ENCODE measurements at regions not wholly inside any gene's neighbourhood (a gene's known extent, or its start where the extent isn't known, plus 50 kb on each side); places are given as distances from the start of the nearest gene placed in this dataset.

DNA sequence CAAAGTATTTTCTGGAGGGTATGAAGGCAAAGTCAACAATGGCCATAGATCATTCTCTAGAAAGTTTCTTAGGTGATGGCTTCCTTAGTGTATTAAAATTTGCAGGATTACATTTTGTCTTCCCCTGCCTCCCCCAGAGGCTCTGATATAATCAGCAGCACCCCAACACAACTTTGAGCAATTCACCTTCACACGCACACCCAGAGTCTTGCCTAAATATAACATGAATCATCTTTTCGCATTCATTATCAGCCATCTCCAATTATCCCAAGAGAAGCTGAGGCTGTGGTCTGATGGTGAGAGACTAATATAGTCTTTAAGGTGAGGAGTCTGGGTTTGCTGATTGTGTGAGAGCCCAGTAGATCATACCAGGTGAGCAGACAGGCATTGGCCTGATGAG, 343.0 kb downstream of the RRAGC start:
- no peaks in the 10 kb centered on the region for H3K36me3 ChIP-seq (replicated peaks in 1 of 2)
- peaks cover 1% of the 10 kb centered on the region for H3K27me3 ChIP-seq
- no peak overlapping the region for H3K27ac ChIP-seq
- intact Hi-C loops (cut with DNase I): no loop called here
- H3K4me1 ChIP-seq (replicated peaks in 1 of 2): no peaks in the 10 kb centered on the region
- no peak for DNase-seq
- TF ChIP-seq, protein P1, sequence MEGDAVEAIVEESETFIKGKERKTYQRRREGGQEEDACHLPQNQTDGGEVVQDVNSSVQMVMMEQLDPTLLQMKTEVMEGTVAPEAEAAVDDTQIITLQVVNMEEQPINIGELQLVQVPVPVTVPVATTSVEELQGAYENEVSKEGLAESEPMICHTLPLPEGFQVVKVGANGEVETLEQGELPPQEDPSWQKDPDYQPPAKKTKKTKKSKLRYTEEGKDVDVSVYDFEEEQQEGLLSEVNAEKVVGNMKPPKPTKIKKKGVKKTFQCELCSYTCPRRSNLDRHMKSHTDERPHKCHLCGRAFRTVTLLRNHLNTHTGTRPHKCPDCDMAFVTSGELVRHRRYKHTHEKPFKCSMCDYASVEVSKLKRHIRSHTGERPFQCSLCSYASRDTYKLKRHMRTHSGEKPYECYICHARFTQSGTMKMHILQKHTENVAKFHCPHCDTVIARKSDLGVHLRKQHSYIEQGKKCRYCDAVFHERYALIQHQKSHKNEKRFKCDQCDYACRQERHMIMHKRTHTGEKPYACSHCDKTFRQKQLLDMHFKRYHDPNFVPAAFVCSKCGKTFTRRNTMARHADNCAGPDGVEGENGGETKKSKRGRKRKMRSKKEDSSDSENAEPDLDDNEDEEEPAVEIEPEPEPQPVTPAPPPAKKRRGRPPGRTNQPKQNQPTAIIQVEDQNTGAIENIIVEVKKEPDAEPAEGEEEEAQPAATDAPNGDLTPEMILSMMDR (IDR thresholded peaks at IDR 0.05): no peak
- TF ChIP-seq POLR2A (IDR thresholded peaks at IDR 0.05): no peak
- H3K4me3 ChIP-seq: no peak overlapping the region
- no peaks in the 10 kb centered on the region for H3K9me3 ChIP-seq (replicated peaks in 1 of 3)
- 76 to 96% (median 89%) methylated on average over 2 of the region's 2 CpGs for WGBS, 4 donors

DNA sequence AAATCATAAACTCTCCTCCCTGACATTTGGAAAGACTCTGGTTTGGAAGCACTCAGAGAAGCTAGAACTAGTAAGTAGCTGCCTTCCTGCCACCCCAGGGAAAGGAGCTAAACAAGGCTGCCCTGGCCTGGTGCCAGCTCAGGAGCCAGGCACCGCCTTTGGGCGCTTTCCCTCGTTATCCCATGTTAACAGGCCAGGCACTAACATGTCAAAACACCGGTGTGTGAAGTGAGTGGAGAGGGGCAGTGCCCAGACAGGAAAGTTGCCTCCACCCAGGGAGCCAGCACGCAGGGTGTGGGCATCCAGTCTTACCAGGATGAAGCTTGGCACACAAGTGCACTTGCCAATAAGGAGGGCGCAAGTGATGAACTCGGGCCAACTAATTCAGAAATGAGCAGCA, 346.8 kb downstream of the RRAGC start:
- no peaks in the 10 kb centered on the region for H3K36me3 ChIP-seq (replicated peaks in 1 of 2)

DNA sequence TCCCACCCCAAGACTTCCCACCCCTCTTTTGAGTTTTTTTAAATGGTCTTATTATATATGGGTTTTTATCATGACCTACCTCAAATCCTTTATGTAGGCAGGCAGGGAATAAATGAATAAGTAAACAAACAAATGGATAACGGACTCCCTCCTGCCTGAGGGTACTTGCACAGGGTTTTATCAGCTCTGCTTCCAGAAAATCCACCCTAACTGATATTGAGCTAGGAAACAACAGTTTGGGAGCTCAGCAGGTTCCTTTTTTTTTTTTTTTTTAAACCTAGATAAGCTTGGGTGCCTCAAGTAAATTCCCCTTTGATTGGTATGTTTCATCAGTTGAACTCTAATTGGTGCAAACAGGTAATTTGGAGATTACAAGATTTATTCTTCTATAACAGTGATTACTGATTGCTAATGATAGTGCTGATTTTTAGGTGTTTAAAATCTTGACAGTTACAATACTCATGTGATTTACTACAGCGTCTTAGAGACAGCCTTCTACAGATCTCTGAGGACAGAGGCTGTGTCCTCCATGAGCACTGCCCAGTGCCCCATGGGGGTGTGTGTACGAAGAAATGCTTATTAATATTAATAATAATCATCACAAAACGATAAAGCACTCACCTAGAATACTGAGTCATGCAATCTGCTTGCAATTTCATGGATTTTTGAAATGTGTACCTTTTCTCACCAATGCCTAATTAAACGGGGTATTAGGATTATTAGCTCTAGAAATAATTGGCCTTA, 347.4 kb downstream of the RRAGC start:
- peaks cover 11% of the 10 kb centered on the region for H3K27me3 ChIP-seq
- 61 to 70% (median 64%) methylated on average over 5 of the region's 5 CpGs for WGBS, 4 donors
- TF ChIP-seq, protein P1 (IDR thresholded peaks at IDR 0.05): no peak
- TF ChIP-seq POLR2A (IDR thresholded peaks at IDR 0.05): no peak
- no peak for DNase-seq
- no peak overlapping the region for H3K4me3 ChIP-seq
- H3K9me3 ChIP-seq (replicated peaks in 1 of 3): no peaks in the 10 kb centered on the region
- no peaks in the 10 kb centered on the region for H3K36me3 ChIP-seq (replicated peaks in 1 of 2)
- intact Hi-C loops (cut with DNase I): no loop called here
- H3K27ac ChIP-seq: no peak overlapping the region
- no peaks in the 10 kb centered on the region for H3K4me1 ChIP-seq (replicated peaks in 1 of 2)

More for the DNA sequence above, 346.8 kb downstream of the RRAGC start:
- Histone ChIP-seq H3K9me3 (replicated peaks in 1 of 3) (no peaks in the 10 kb centered on the region), H3K4me1 (replicated peaks in 1 of 2) (no peaks in the 10 kb centered on the region), H3K27ac (no peak overlapping the region), H3K27me3 (peaks cover 8% of the 10 kb centered on the region), H3K4me3 (no peak overlapping the region)
- TF ChIP-seq, protein P1 (IDR thresholded peaks at IDR 0.05): no peak
- TF ChIP-seq POLR2A (IDR thresholded peaks at IDR 0.05): no peak
- WGBS, 4 donors: 74 to 76% (median 74%) methylated on average over 7 of the region's 7 CpGs
- intact Hi-C loops (cut with DNase I): no loop called here
- no peak for DNase-seq

DNA sequence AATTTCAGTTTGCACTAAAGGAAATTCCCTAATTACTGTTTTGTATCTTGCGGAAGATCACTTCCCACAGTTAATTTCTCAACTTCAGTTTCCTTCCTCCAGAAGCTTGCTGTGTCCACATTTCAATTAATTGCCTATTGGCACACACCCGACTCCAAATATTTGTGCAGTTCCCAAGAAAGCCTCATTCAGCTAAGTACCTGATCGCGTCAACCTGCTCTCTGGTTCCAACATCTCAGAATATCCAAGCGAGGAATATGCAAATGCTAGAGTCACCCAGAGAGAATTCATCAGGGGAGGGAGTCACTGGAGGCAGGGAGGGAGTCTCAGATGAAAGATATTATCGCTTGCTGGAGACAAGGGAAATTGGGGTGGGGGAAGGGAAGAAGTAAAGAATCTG, 351.3 kb downstream of the RRAGC start:
- Histone ChIP-seq H3K36me3 (replicated peaks in 1 of 2) (no peaks in the 10 kb centered on the region), H3K4me1 (replicated peaks in 1 of 2) (no peaks in the 10 kb centered on the region), H3K27me3 (peaks cover 11% of the 10 kb centered on the region), H3K4me3 (no peak overlapping the region), H3K9me3 (replicated peaks in 1 of 3) (no peaks in the 10 kb centered on the region), H3K27ac (no peak overlapping the region)
- WGBS, 4 donors: 52 to 56% (median 53%) methylated on average over 6 of the region's 6 CpGs
- TF ChIP-seq, protein P1 (IDR thresholded peaks at IDR 0.05): no peak
- TF ChIP-seq POLR2A (IDR thresholded peaks at IDR 0.05): no peak
- intact Hi-C loops (cut with DNase I): no loop called here
- DNase-seq: no peak

All from adrenal gland (tissue), 9 donors.